OCI-LY1 (cell line): ENCODE measurements at regions not wholly inside any gene's neighbourhood (a gene's known extent, or its start where the extent isn't known, plus 50 kb on each side); places are given as distances from the start of the nearest gene placed in this dataset.

Experiments used
- CTCF ChIP-seq: fragments of 200-600 bp; sonication (generic), shearing (Covaris generic); IDR thresholded peaks from 2 replicates; pipeline ENCODE4 v1.5.1; 2017; ENCODE audit warnings: mild to moderate bottlenecking, antibody characterized with exemption, low read length, moderate library complexity, mixed read lengths
- EZH2 ChIP-seq: fragments of 200-600 bp; sonication (generic), shearing (Covaris generic); IDR thresholded peaks from 2 replicates; pipeline ENCODE4 v1.8.0; 2017; ENCODE audit warnings: borderline replicate concordance, mixed run types, mild to moderate bottlenecking, antibody characterized with exemption, low read length, moderate library complexity, mixed read lengths

GRCh38 chr7:69211739-69212138, 386.5 kb upstream of the AUTS2 start:
- TF ChIP-seq CTCF: peak; percentile 74
- no peak for TF ChIP-seq EZH2
